Fibroblast of lung (primary cell): ENCODE measurements at regions not wholly inside any gene's neighbourhood (a gene's known extent, or its start where the extent isn't known, plus 50 kb on each side); places are given as distances from the start of the nearest gene placed in this dataset.

Source experiments
- DNase-seq, 2 donors: peaks; one replicate each; pipeline versions ENCODE4 v3.0.0 to v3.0.0-alpha.2; 2010; ENCODE audit warnings: low read depth in 2 of 2
- H2AFZ ChIP-seq: 2 replicates; pipeline ENCODE4 v1.5.1; 2012; ENCODE audit warnings: low read length, control low read depth, inconsistent platforms
- H3K27ac ChIP-seq: 2 replicates; pipeline ENCODE4 v1.5.1; 2011; ENCODE audit warnings: low read length, control low read depth; ENCODE audit not compliant: insufficient read depth
- H3K27me3 ChIP-seq: 2 replicates; pipeline ENCODE4 v1.5.1; 2011; ENCODE audit warnings: mild to moderate bottlenecking, low read length; ENCODE audit not compliant: control insufficient read depth, insufficient read depth
- H3K36me3 ChIP-seq: 2 replicates; pipeline ENCODE4 v1.5.1; 2011; ENCODE audit warnings: low read length; ENCODE audit not compliant: control insufficient read depth, insufficient read depth
- H3K4me1 ChIP-seq: 2 replicates; pipeline ENCODE4 v1.5.1; 2011; ENCODE audit warnings: low read length; ENCODE audit not compliant: control insufficient read depth, insufficient read depth; ENCODE audit errors: extremely low read depth
- H3K4me2 ChIP-seq: 2 replicates; pipeline ENCODE4 v1.5.1; 2011; ENCODE audit warnings: low read length, control low read depth; ENCODE audit not compliant: insufficient read depth; ENCODE audit errors: extremely low read depth
- H3K4me3 ChIP-seq, 4 experiments: fragments of 200-600 bp in 1 of 4; sonication (generic) in 1 of 4; replicated peaks in 1 of 4; 2 replicates each; pipeline ENCODE4 v1.5.1; 2011 to 2016; ENCODE audit warnings: low read length in 4 of 4, low read depth in 3 of 4, mild to moderate bottlenecking in 3 of 4, control low read depth in 2 of 4, inconsistent platforms in 1 of 4, mixed read lengths in 1 of 4; ENCODE audit not compliant: insufficient read depth in 1 of 4; ENCODE audit errors: control extremely low read depth in 1 of 4
- H3K79me2 ChIP-seq: 2 replicates; pipeline ENCODE4 v1.5.1; 2012; ENCODE audit warnings: mild to moderate bottlenecking, low read length, inconsistent platforms; ENCODE audit not compliant: control insufficient read depth, insufficient read depth
- H3K9ac ChIP-seq: 2 replicates; pipeline ENCODE4 v1.5.1; 2011; ENCODE audit warnings: mild to moderate bottlenecking, low read length, control low read depth; ENCODE audit not compliant: insufficient read depth
- H3K9me3 ChIP-seq: 2 replicates; pipeline ENCODE4 v1.5.1; 2012; ENCODE audit warnings: low read depth, low read length; ENCODE audit not compliant: control insufficient read depth, insufficient read depth
- H4K20me1 ChIP-seq: 2 replicates; pipeline ENCODE4 v1.5.1; 2011; ENCODE audit warnings: low read length; ENCODE audit not compliant: control insufficient read depth, insufficient read depth; ENCODE audit errors: extremely low read depth
- CTCF ChIP-seq, 2 donors: IDR thresholded peaks in 1 of 2; conservative IDR thresholded peaks in 1 of 2; 1 replicate in 1 of 2; 2 replicates in 1 of 2; pipeline ENCODE4 v1.5.1; 2011 to 2012; ENCODE audit warnings: low read length in 2 of 2, control low read depth in 1 of 2, inconsistent platforms in 1 of 2, low read depth in 1 of 2, mild to moderate bottlenecking in 1 of 2
- EZH2 ChIP-seq: IDR thresholded peaks from 2 replicates; pipeline ENCODE4 v1.5.1; 2012; ENCODE audit warnings: low read length, control low read depth, mild to moderate bottlenecking; ENCODE audit errors: missing control alignments

GRCh38 chr5:4042311-4042710, 446.7 kb downstream of the IRX1 start:
- Histone ChIP-seq H3K36me3 (no peaks in the 10 kb centered on the region), H3K27me3 (no peaks in the 10 kb centered on the region), H3K4me2 (no peak overlapping the region), H2AFZ (no peak overlapping the region), H3K27ac (no peak overlapping the region), H4K20me1 (no peaks in the 10 kb centered on the region), H3K79me2 (no peaks in the 10 kb centered on the region), H3K4me1 (no peaks in the 10 kb centered on the region), H3K9me3 (no peaks in the 10 kb centered on the region), H3K9ac (no peak overlapping the region), H3K4me3 (no peak overlapping the region)
- no peak for TF ChIP-seq CTCF (conservative IDR thresholded peaks at IDR 0.05 in 1 of 2, IDR thresholded peaks at IDR 0.05 in 1 of 2; ENCODE audit: low read depth in 1 of 2, low read length in 2 of 2)
- no peak for TF ChIP-seq EZH2
- no peak for DNase-seq

- DNase-seq: no peak
- Histone ChIP-seq H3K27me3 (no peaks in the 10 kb centered on the region), H3K4me3 (no peak overlapping the region), H3K79me2 (no peaks in the 10 kb centered on the region), H3K4me1 (no peaks in the 10 kb centered on the region), H3K9ac (no peak overlapping the region), H3K27ac (no peak overlapping the region), H3K4me2 (no peak overlapping the region), H3K36me3 (no peaks in the 10 kb centered on the region), H3K9me3 (no peaks in the 10 kb centered on the region), H4K20me1 (no peaks in the 10 kb centered on the region), H2AFZ (no peak overlapping the region)
- no peak for TF ChIP-seq CTCF (conservative IDR thresholded peaks at IDR 0.05 in 1 of 2, IDR thresholded peaks at IDR 0.05 in 1 of 2; ENCODE audit: low read depth in 1 of 2, low read length in 2 of 2)
- TF ChIP-seq EZH2: no peak
These were observed 447.5 kb downstream of the IRX1 start for GRCh38 chr5:4043135-4043534.

- H3K27me3 ChIP-seq: no peaks in the 10 kb centered on the region
- H3K79me2 ChIP-seq: no peaks in the 10 kb centered on the region
- H4K20me1 ChIP-seq: no peaks in the 10 kb centered on the region
- H2AFZ ChIP-seq: no peak overlapping the region
- no peaks in the 10 kb centered on the region for H3K9me3 ChIP-seq
- no peaks in the 10 kb centered on the region for H3K36me3 ChIP-seq
- no peak for DNase-seq
- H3K4me3 ChIP-seq: no peak overlapping the region
- no peak overlapping the region for H3K9ac ChIP-seq
- H3K4me1 ChIP-seq: no peaks in the 10 kb centered on the region
- H3K4me2 ChIP-seq: no peak overlapping the region
- H3K27ac ChIP-seq: no peak overlapping the region
- TF ChIP-seq CTCF (conservative IDR thresholded peaks at IDR 0.05 in 1 of 2, IDR thresholded peaks at IDR 0.05 in 1 of 2; ENCODE audit: low read depth in 1 of 2, low read length in 2 of 2) (no peak), EZH2 (no peak)
These were observed 449.2 kb downstream of the IRX1 start for GRCh38 chr5:4044881-4045280.
